H1 (cell line): ENCODE measurements at regions not wholly inside any gene's neighbourhood (a gene's known extent, or its start where the extent isn't known, plus 50 kb on each side); places are given as distances from the start of the nearest gene placed in this dataset.

Source experiments
- ATF3 ChIP-seq: IDR thresholded peaks from 2 replicates; pipeline ENCODE4 v1.6.1; 2011; ENCODE audit warnings: low read depth, mild to moderate bottlenecking, low read length; ENCODE audit not compliant: insufficient read depth
- CHD7 ChIP-seq: fragments of 300-600 bp; sonication (generic); IDR thresholded peaks from 2 replicates; pipeline ENCODE4 v1.7.1; 2012; ENCODE audit warnings: low read length, moderate library complexity, mild to moderate bottlenecking, inconsistent platforms; ENCODE audit not compliant: insufficient replicate concordance
- CREB1 ChIP-seq: IDR thresholded peaks from 2 replicates; pipeline ENCODE4 v1.6.1; 2012; ENCODE audit warnings: inconsistent platforms
- CTCF ChIP-seq, 3 experiments: IDR thresholded peaks; 1 replicate in 2 of 3; 2 replicates in 1 of 3; pipeline versions ENCODE4 v1.5.1 to v1.6.1; 2011; ENCODE audit warnings: low read length in 3 of 3, mild to moderate bottlenecking in 3 of 3, inconsistent platforms in 2 of 3, low read depth in 1 of 3, moderate library complexity in 1 of 3; ENCODE audit not compliant: insufficient read depth in 1 of 3; ENCODE audit errors: control extremely low read depth in 1 of 3
- EGR1 ChIP-seq: IDR thresholded peaks from 2 replicates; pipeline ENCODE4 v1.6.1; 2011; ENCODE audit warnings: low read depth, low read length, borderline replicate concordance
- EP300 ChIP-seq, 2 experiments: IDR thresholded peaks; 1 replicate in 1 of 2; 2 replicates in 1 of 2; pipeline ENCODE4 v1.6.1; 2011 to 2012; ENCODE audit warnings: low read depth in 2 of 2, low read length in 2 of 2, mild to moderate bottlenecking in 2 of 2, borderline replicate concordance in 1 of 2, inconsistent platforms in 1 of 2, moderate library complexity in 1 of 2
- EZH2 ChIP-seq: fragments of 200-600 bp; sonication (generic); IDR thresholded peaks from 2 replicates; pipeline ENCODE4 v1.7.1; 2012; ENCODE audit warnings: low read depth, mild to moderate bottlenecking, moderate library complexity, low read length, inconsistent platforms; ENCODE audit not compliant: severe bottlenecking
- HDAC2 ChIP-seq, 2 experiments: fragments of 300-600 bp in 1 of 2; sonication (generic) in 1 of 2; IDR thresholded peaks; 2 replicates each; pipeline ENCODE4 v1.6.1; 2011 to 2012; ENCODE audit warnings: low read depth in 2 of 2, low read length in 2 of 2, mild to moderate bottlenecking in 2 of 2, moderate library complexity in 2 of 2, borderline replicate concordance in 1 of 2, inconsistent platforms in 1 of 2
- POLR2A ChIP-seq, 2 experiments: IDR thresholded peaks; 1 replicate in 1 of 2; 2 replicates in 1 of 2; pipeline ENCODE4 v1.6.1; 2011; ENCODE audit warnings: low read depth in 2 of 2, low read length in 2 of 2, mild to moderate bottlenecking in 2 of 2; ENCODE audit errors: control extremely low read depth in 1 of 2
- POLR2AphosphoS5 ChIP-seq: IDR thresholded peaks from 2 replicates; pipeline ENCODE4 v1.6.1; 2011; ENCODE audit warnings: low read depth, low read length
- RAD21 ChIP-seq, 2 experiments: IDR thresholded peaks in 1 of 2; conservative IDR thresholded peaks in 1 of 2; 2 replicates each; pipeline ENCODE4 v1.6.1; 2011; ENCODE audit warnings: low read depth in 2 of 2, low read length in 2 of 2, improper control_type of control experiment in 1 of 2, inconsistent platforms in 1 of 2, mild to moderate bottlenecking in 1 of 2, moderate library complexity in 1 of 2
- RFX5 ChIP-seq: IDR thresholded peaks from 2 replicates; pipeline ENCODE4 v1.6.1; 2011; ENCODE audit warnings: low read depth, low read length, improper control_type of control experiment, borderline replicate concordance
- SRF ChIP-seq: IDR thresholded peaks from 2 replicates; pipeline ENCODE4 v1.6.1; 2011; ENCODE audit warnings: mild to moderate bottlenecking, low read depth, low read length, moderate library complexity
- TCF12 ChIP-seq: IDR thresholded peaks from 2 replicates; pipeline ENCODE4 v1.6.1; 2011; ENCODE audit warnings: low read depth, mild to moderate bottlenecking, low read length

- no peak for TF ChIP-seq RAD21 (IDR thresholded peaks at IDR 0.05 in 1 of 2, conservative IDR thresholded peaks at IDR 0.05 in 1 of 2; ENCODE audit: low read depth in 2 of 2, low read length in 2 of 2)
- no peak for TF ChIP-seq POLR2AphosphoS5
- TF ChIP-seq CHD7 = no peak
- TF ChIP-seq CTCF (IDR thresholded peaks at IDR 0.05; ENCODE audit: control extremely low read depth in 1 of 3, insufficient read depth in 1 of 3, low read depth in 1 of 3, low read length in 3 of 3) = no peak
- no peak for TF ChIP-seq ATF3
- TF ChIP-seq HDAC2 (IDR thresholded peaks at IDR 0.05; ENCODE audit: borderline replicate concordance in 1 of 2, low read depth in 2 of 2, low read length in 2 of 2) = no peak
- TF ChIP-seq EP300 (IDR thresholded peaks at IDR 0.05; ENCODE audit: borderline replicate concordance in 1 of 2, low read depth in 2 of 2, low read length in 2 of 2) = no peak
- TF ChIP-seq SRF = no peak
- no peak for TF ChIP-seq POLR2A (IDR thresholded peaks at IDR 0.05; ENCODE audit: control extremely low read depth in 1 of 2, low read depth in 2 of 2, low read length in 2 of 2)
- no peak for TF ChIP-seq TCF12
- no peak for TF ChIP-seq CREB1
- TF ChIP-seq EZH2 = no peak
- TF ChIP-seq EGR1 = no peak
- TF ChIP-seq RFX5 = no peak
These were observed 56.1 kb upstream of the RNF152 start for GRCh38 chr18:61948846-61949438.
